HCT116 (cell line): ENCODE measurements at regions not wholly inside any gene's neighbourhood (a gene's known extent, or its start where the extent isn't known, plus 50 kb on each side); places are given as distances from the start of the nearest gene placed in this dataset.

Source experiments
- ATAC-seq: fragments of 200-7000 bp; cut with Tn5 transposase; 2 replicates; pipeline ENCODE4 v1.9.1; 2020; ENCODE audit warnings: mild to moderate bottlenecking, moderate library complexity
- BruUV-seq: library from RNA; stranded (reverse); fragments of 400-500 nt; replicated peaks from 2 replicates; lab custom pipeline; 2021; lab: Mats Ljungman, UMichigan
- CTCF ChIA-PET: fragments of 300-600 bp; sonication (Branson Sonifier 250); formaldehyde crosslinking; loops from one replicate; lab custom pipeline; 2021; ENCODE audit warnings: antibody characterized with exemption; lab: Charles Lee
- POLR2A ChIA-PET: fragments of 300-600, 350-600 bp; sonication (Branson Sonifier 250); formaldehyde crosslinking; loops from one replicate; lab custom pipeline; 2021; ENCODE audit warnings: antibody characterized with exemption; lab: Charles Lee
- RAD21 ChIA-PET, 2 experiments: fragments of 300-600 bp; sonication (Branson Sonifier 250); formaldehyde crosslinking; loops; one replicate each; lab custom pipeline; 2023; ENCODE audit warnings: low total read pairs in 2 of 2; ENCODE audit not compliant: uncharacterized antibody in 2 of 2, unreplicated experiment in 2 of 2, low non-redundant PET in 1 of 2; lab: Charles Lee
- DNase-seq: peaks from one replicate; pipeline ENCODE4 v3.0.0-alpha.2; 2010; ENCODE audit warnings: low read depth, low spot score
- H2AFZ ChIP-seq: fragments of 200-600 bp; shearing (Covaris generic), sonication (generic); 2 replicates; pipeline ENCODE4 v1.6.1; 2017; ENCODE audit warnings: low read depth, mixed run types, mixed read lengths, antibody characterized with exemption, low read length; ENCODE audit not compliant: poor library complexity, severe bottlenecking
- H3K27ac ChIP-seq: 2 replicates; pipeline ENCODE4 v1.5.1; 2012; ENCODE audit warnings: low read depth, low read length
- H3K27me3 ChIP-seq: fragments of 200-600 bp; sonication (generic); 2 replicates; pipeline ENCODE4 v1.6.1; 2016; ENCODE audit warnings: mixed run types, low read length, mixed read lengths; ENCODE audit not compliant: insufficient read depth
- H3K36me3 ChIP-seq, 2 experiments: fragments of 200-500 bp in 1 of 2; fragments of 200-600 bp in 1 of 2; sonication (Bioruptor generic) in 1 of 2; sonication (generic) in 1 of 2; 2 replicates each; pipeline versions ENCODE4 v1.5.1 to v1.6.1; 2014 to 2016; ENCODE audit warnings: low read length in 2 of 2, inconsistent platforms in 1 of 2, mixed read lengths in 1 of 2, mixed run types in 1 of 2; ENCODE audit not compliant: insufficient read depth in 2 of 2, control insufficient read depth in 1 of 2
- H3K4me1 ChIP-seq, 2 experiments: fragments of 200-600 bp in 1 of 2; sonication (generic) in 1 of 2; 2 replicates each; pipeline versions ENCODE4 v1.5.1 to v1.6.1; 2012 to 2017; ENCODE audit warnings: low read length in 2 of 2, inconsistent platforms in 1 of 2, mild to moderate bottlenecking in 1 of 2, mixed read lengths in 1 of 2, mixed run types in 1 of 2, moderate library complexity in 1 of 2; ENCODE audit not compliant: insufficient read depth in 2 of 2, control insufficient read depth in 1 of 2
- H3K4me2 ChIP-seq: fragments of 200-600 bp; sonication (generic); 2 replicates; pipeline ENCODE4 v1.6.1; 2017; ENCODE audit warnings: mixed run types, low read length, mixed read lengths
- H3K4me3 ChIP-seq, 2 experiments: fragments of 200-600 bp in 1 of 2; sonication (generic) in 1 of 2; replicated peaks in 1 of 2; 2 replicates each; pipeline ENCODE4 v1.5.1; 2011 to 2016; ENCODE audit warnings: low read length in 2 of 2, control low read depth in 1 of 2, low read depth in 1 of 2, mild to moderate bottlenecking in 1 of 2, mixed read lengths in 1 of 2, mixed run types in 1 of 2
- H3K79me2 ChIP-seq: fragments of 200-600 bp; sonication (generic); 2 replicates; pipeline ENCODE4 v1.6.1; 2017; ENCODE audit warnings: mild to moderate bottlenecking, mixed run types, low read length, moderate library complexity, mixed read lengths; ENCODE audit not compliant: insufficient read depth
- H3K9ac ChIP-seq: fragments of 200-600 bp; sonication (generic); 2 replicates; pipeline ENCODE4 v1.6.1; 2016; ENCODE audit warnings: low read length, mixed read lengths
- H3K9me2 ChIP-seq: fragments of 200-600 bp; sonication (generic), shearing (Covaris generic); 2 replicates; pipeline ENCODE4 v1.6.1; 2017; ENCODE audit warnings: mixed run types, mild to moderate bottlenecking, moderate library complexity; ENCODE audit not compliant: insufficient read depth
- H3K9me3 ChIP-seq, 2 experiments: fragments of 200-500 bp in 1 of 2; fragments of 200-600 bp in 1 of 2; sonication (Bioruptor generic) in 1 of 2; sonication (generic) in 1 of 2; 2 replicates each; pipeline ENCODE4 v1.6.1; 2014 to 2017; ENCODE audit warnings: low read length in 2 of 2, mixed read lengths in 2 of 2, inconsistent platforms in 1 of 2, low read depth in 1 of 2, mild to moderate bottlenecking in 1 of 2, mixed run types in 1 of 2, moderate library complexity in 1 of 2; ENCODE audit not compliant: control insufficient read depth in 1 of 2, insufficient read depth in 1 of 2
- H4K20me1 ChIP-seq: fragments of 200-600 bp; sonication (generic), shearing (Covaris generic); 2 replicates; pipeline ENCODE4 v1.6.1; 2017; ENCODE audit warnings: mixed run types, mild to moderate bottlenecking, moderate library complexity; ENCODE audit not compliant: insufficient read depth
- CEBPB ChIP-seq: IDR thresholded peaks from 2 replicates; pipeline ENCODE4 v1.6.1; 2012; ENCODE audit warnings: low read depth
- EGR1 ChIP-seq: IDR thresholded peaks from 2 replicates; pipeline ENCODE4 v1.6.1; 2012; ENCODE audit warnings: low read depth
- ELF1 ChIP-seq: IDR thresholded peaks from 2 replicates; pipeline ENCODE4 v1.6.1; 2012; ENCODE audit warnings: low read depth, borderline replicate concordance
- EZH2 ChIP-seq: fragments of 200-600 bp; sonication (generic); IDR thresholded peaks from 2 replicates; pipeline ENCODE4 v1.6.1; 2017; ENCODE audit warnings: antibody characterized with exemption, mixed run types
- FOSL1 ChIP-seq: IDR thresholded peaks from 2 replicates; pipeline ENCODE4 v1.6.1; 2012; ENCODE audit warnings: low read depth
- JUND ChIP-seq: IDR thresholded peaks from 2 replicates; pipeline ENCODE4 v1.6.1; 2012
- POLR2A ChIP-seq: IDR thresholded peaks from 2 replicates; pipeline ENCODE4 v1.7.0; 2011; ENCODE audit warnings: borderline replicate concordance; ENCODE audit not compliant: insufficient read depth, insufficient read length; ENCODE audit errors: extremely low read depth
- POLR2AphosphoS5 ChIP-seq: IDR thresholded peaks from 2 replicates; pipeline ENCODE4 v1.6.1; 2011; ENCODE audit warnings: mild to moderate bottlenecking, low read depth, low read length, moderate library complexity
- RAD21 ChIP-seq: IDR thresholded peaks from 2 replicates; pipeline ENCODE4 v1.6.1; 2012; ENCODE audit warnings: low read depth, mild to moderate bottlenecking
- SP1 ChIP-seq: IDR thresholded peaks from 2 replicates; pipeline ENCODE4 v1.6.1; 2012; ENCODE audit warnings: low read depth
- SRF ChIP-seq: IDR thresholded peaks from 2 replicates; pipeline ENCODE4 v1.6.1; 2012; ENCODE audit warnings: low read depth
- TCF7L2 ChIP-seq: IDR thresholded peaks from 2 replicates; pipeline ENCODE4 v1.7.0; 2011; ENCODE audit warnings: borderline replicate concordance, inconsistent platforms; ENCODE audit not compliant: insufficient read depth, insufficient read length; ENCODE audit errors: extremely low read depth
- YY1 ChIP-seq: IDR thresholded peaks from 2 replicates; pipeline ENCODE4 v1.6.1; 2011; ENCODE audit warnings: low read length, low read depth, moderate library complexity, mild to moderate bottlenecking; ENCODE audit not compliant: insufficient replicate concordance; ENCODE audit errors: extremely low read depth
- intact Hi-C: fragments of 100-400 bp; cut with micrococcal nuclease; formaldehyde crosslinking; loops from 2 replicates; pipeline ENCODE4 v1.10.0; 2022
- TF ChIP-seq, protein P1 (sequence below): IDR thresholded peaks from 2 replicates; pipeline ENCODE4 v1.6.1; 2012
- TF ChIP-seq, protein P2 (sequence below), 3 experiments: fragments of 200-600 bp in 1 of 3; sonication (generic) in 1 of 3; IDR thresholded peaks in 2 of 3; conservative IDR thresholded peaks in 1 of 3; 2 replicates each; pipeline ENCODE4 v1.5.1; 2012 to 2017; ENCODE audit warnings: low read depth in 2 of 3, low read length in 2 of 3, antibody characterized with exemption in 1 of 3, borderline replicate concordance in 1 of 3, control low read depth in 1 of 3, mild to moderate bottlenecking in 1 of 3, mixed read lengths in 1 of 3, mixed run types in 1 of 3, moderate library complexity in 1 of 3; ENCODE audit not compliant: insufficient read depth in 1 of 3

DNA sequence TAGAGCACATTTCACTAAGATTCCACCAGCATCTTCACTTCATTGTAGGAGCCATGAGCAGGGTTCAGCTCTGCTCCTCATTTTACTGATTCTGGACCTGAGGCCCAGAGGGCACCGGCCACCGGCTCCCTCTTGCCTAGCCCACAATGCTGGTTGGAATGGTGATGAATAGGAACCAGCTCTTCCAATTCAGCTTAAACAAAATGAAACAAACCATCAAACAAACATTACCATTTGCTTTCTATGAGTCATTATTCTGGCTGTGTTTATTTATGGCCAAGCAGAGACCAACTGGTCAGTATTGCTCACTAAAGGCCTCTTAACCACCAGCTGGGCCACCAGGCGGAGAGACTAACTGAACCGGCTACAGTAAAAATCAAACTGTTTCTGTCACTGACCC, 176.7 kb downstream of the MTX2 start:
- Histone ChIP-seq H3K27me3 (no peaks in the 10 kb centered on the region), H3K9me2 (no peaks in the 10 kb centered on the region), H3K79me2 (no peaks in the 10 kb centered on the region), H3K4me3 (no peak overlapping the region), H2AFZ (no peak overlapping the region), H3K36me3 (no peaks in the 10 kb centered on the region), H3K27ac (no peak overlapping the region), H3K4me2 (no peak overlapping the region), H4K20me1 (no peaks in the 10 kb centered on the region), H3K9me3 (no peaks in the 10 kb centered on the region), H3K4me1 (peaks cover 0 to 8% of the 10 kb centered on the region in 2 experiments; a peak in 1 of 4 replicates), H3K9ac (no peak overlapping the region)
- ChIA-PET CTCF (interaction anchor here (0.7 to 4.9 kb wide), 5 partner anchors 9 to 319 kb away, joined by 3 to 32 read pairs (median 4); no protein-coding TSS in a partner anchor), RAD21 (interaction anchor here in 1 of 2 experiments (1.2 kb wide), 1 partner anchor 9 kb away, joined by 3 read pairs; no protein-coding TSS in a partner anchor), POLR2A (no interaction called here)
- no TSS peak for BruUV-seq
- ATAC-seq (no peak), DNase-seq (no peak)
- TF ChIP-seq SRF: no peak
- intact Hi-C loops: no loop called here

DNA sequence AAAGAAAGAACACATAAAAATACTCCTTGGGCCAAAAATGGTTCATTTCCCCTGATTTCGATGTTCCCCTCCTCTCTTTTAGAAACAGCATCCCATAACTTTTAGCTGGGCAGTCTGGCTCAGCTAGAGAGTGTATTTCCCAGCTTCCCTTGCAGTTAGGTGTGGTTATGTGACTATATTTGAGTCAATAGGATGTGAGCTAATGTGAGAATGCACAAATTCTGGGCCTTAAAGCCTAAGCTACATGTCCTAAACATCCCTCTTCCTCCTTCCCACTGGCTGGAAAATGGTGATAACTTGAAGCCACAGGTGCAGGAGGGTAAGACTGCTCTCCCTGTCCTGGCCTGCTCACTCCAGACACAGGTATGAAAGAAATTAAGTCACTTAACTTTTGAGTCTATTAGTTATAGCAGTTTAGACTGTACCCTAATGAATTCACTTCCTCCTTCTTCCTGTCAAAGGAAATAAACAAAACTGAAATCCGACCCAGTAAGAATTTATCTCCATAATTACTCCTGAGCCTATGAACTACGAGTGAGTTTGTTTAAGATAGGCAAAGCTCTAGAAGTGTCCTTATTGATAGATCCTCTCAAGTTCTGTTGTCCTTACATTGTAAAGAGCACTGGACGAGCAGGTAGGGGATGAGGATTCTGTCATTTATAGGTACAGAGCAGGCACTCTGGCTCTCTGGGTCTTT, 177.6 kb downstream of the MTX2 start:
- peak overlapping the region; percentile 37 for H2AFZ ChIP-seq
- H3K79me2 ChIP-seq: no peaks in the 10 kb centered on the region
- ChIA-PET RAD21 (interaction anchor here in 1 of 2 experiments (1.4 kb wide), 1 partner anchor 306 kb away, joined by 4 read pairs; no protein-coding TSS in a partner anchor), POLR2A (no interaction called here), CTCF (interaction anchor here (0.9 to 4.9 kb wide), 3 partner anchors 8 to 320 kb away, joined by 3 to 32 read pairs (median 5); no protein-coding TSS in a partner anchor)
- no peak for DNase-seq
- peaks cover 0 to 8% of the 10 kb centered on the region in 2 experiments; a peak in 1 of 4 replicates for H3K4me1 ChIP-seq
- BruUV-seq: no TSS peak
- H4K20me1 ChIP-seq: no peaks in the 10 kb centered on the region
- H3K36me3 ChIP-seq: no peaks in the 10 kb centered on the region
- peak overlapping the region; percentile 6; the same call in 1 of the 2 replicates for H3K4me2 ChIP-seq
- TF ChIP-seq YY1 (no peak), CEBPB (no peak), ELF1 (no peak), TCF7L2 (no peak), RAD21 (no peak), EZH2 (no peak), POLR2AphosphoS5 (no peak), FOSL1 (no peak), JUND (no peak), SP1 (no peak), EGR1 (no peak), POLR2A (no peak)
- TF ChIP-seq, protein P1, sequence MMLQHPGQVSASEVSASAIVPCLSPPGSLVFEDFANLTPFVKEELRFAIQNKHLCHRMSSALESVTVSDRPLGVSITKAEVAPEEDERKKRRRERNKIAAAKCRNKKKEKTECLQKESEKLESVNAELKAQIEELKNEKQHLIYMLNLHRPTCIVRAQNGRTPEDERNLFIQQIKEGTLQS: no peak
- TF ChIP-seq, protein P2, sequence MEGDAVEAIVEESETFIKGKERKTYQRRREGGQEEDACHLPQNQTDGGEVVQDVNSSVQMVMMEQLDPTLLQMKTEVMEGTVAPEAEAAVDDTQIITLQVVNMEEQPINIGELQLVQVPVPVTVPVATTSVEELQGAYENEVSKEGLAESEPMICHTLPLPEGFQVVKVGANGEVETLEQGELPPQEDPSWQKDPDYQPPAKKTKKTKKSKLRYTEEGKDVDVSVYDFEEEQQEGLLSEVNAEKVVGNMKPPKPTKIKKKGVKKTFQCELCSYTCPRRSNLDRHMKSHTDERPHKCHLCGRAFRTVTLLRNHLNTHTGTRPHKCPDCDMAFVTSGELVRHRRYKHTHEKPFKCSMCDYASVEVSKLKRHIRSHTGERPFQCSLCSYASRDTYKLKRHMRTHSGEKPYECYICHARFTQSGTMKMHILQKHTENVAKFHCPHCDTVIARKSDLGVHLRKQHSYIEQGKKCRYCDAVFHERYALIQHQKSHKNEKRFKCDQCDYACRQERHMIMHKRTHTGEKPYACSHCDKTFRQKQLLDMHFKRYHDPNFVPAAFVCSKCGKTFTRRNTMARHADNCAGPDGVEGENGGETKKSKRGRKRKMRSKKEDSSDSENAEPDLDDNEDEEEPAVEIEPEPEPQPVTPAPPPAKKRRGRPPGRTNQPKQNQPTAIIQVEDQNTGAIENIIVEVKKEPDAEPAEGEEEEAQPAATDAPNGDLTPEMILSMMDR (IDR thresholded peaks at IDR 0.05 in 2 of 3, conservative IDR thresholded peaks at IDR 0.05 in 1 of 3; ENCODE audit: borderline replicate concordance in 1 of 3, insufficient read depth in 1 of 3, low read depth in 2 of 3, low read length in 2 of 3): no peak
- H3K9me3 ChIP-seq: no peaks in the 10 kb centered on the region
- no peak for ATAC-seq
- no peaks in the 10 kb centered on the region for H3K9me2 ChIP-seq
- no peak overlapping the region for H3K9ac ChIP-seq
- no peak overlapping the region for H3K27ac ChIP-seq
- H3K4me3 ChIP-seq: no peak overlapping the region
- H3K27me3 ChIP-seq: no peaks in the 10 kb centered on the region
- intact Hi-C loops: no loop called here
